ENCODE measurements at regions not wholly inside any gene's neighbourhood (a gene's known extent, or its start where the extent isn't known, plus 50 kb on each side); places are given as distances from the start of the nearest gene placed in this dataset.

DNA sequence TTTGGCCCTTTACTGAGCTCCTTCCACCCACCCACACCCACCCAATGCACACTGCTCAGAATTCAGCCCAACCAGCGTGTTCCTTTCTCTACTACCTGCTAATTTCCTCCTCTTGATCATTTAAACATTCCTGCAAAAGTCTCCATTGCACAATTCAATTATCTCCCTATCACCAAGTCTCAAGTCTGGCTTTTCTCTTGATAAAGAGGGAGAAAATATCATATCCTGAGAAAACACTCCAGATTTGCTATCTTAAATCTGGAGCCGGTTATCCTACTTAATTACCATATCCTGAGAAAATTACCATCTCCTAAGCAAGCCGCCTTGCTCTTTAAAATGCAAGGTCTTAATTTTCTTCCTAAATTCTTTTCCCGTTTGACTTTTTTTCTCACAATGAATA lies 505.5 kb downstream of the XPNPEP1 start:
- Mint-ChIP-seq H3K36me3 (ENCODE audit: low read depth) (no peaks in the 10 kb centered on the region), H3K4me1 (peaks cover 8% of the 10 kb centered on the region), H3K4me3 (no peak overlapping the region), H3K27ac (no peak overlapping the region), H3K9me3 (no peaks in the 10 kb centered on the region), H3K27me3 (ENCODE audit: insufficient read depth, low read depth, poor library complexity) (peaks cover 2% of the 10 kb centered on the region)
- no peak overlapping the region for H3K4me3 ChIP-seq
- no peaks in the 10 kb centered on the region; the same call in 1 of the 2 replicates for H3K9me2 ChIP-seq (ENCODE audit: insufficient read depth)
- peaks cover 8% of the 10 kb centered on the region; the same call in 1 of the 2 replicates for H3K4me1 ChIP-seq (ENCODE audit: insufficient read depth)
- no peak for ATAC-seq
- no peaks in the 10 kb centered on the region for H3F3A ChIP-seq (replicated peaks; ENCODE audit: low read depth)
- H4K20me1 ChIP-seq (replicated peaks; ENCODE audit: insufficient read depth) = no peaks in the 10 kb centered on the region
- no peak for TF ChIP-seq CREB1 (CRISPR knock-in tag; IDR thresholded peaks at IDR 0.05; ENCODE audit: low read depth)
- no peaks in the 10 kb centered on the region for H3K27me3 ChIP-seq (ENCODE audit: insufficient read depth)
- H3K36me3 ChIP-seq (ENCODE audit: insufficient read depth) = no peaks in the 10 kb centered on the region
- H3K79me2 ChIP-seq (replicated peaks; ENCODE audit: insufficient read depth) = no peaks in the 10 kb centered on the region
- H2AFZ ChIP-seq = no peak overlapping the region
- no peak overlapping the region for H3K27ac ChIP-seq (ENCODE audit: low read depth)
- H3K4me2 ChIP-seq = no peak overlapping the region
- DNase-seq (ENCODE audit: low spot score) = no peak

DNA sequence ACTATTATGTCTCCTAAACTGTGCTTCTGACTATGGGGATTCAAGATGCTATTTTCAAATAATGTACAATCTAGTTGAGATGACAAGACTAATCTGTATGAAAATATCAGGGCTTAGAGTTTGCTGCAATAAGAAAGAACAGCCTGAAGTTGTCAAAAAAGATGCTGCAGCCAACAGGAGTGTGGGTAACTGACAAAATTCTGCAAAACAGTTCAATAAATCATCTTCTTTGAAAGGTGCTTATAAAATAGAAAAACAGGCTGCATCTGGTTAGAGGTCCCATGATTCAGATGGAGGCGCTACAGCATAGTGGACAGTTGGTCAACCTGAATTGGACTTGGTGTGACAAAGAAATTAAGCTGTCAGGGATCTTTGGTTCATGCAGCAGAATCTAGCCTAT lies 511.0 kb downstream of the XPNPEP1 start:
- TF ChIP-seq, protein P1, sequence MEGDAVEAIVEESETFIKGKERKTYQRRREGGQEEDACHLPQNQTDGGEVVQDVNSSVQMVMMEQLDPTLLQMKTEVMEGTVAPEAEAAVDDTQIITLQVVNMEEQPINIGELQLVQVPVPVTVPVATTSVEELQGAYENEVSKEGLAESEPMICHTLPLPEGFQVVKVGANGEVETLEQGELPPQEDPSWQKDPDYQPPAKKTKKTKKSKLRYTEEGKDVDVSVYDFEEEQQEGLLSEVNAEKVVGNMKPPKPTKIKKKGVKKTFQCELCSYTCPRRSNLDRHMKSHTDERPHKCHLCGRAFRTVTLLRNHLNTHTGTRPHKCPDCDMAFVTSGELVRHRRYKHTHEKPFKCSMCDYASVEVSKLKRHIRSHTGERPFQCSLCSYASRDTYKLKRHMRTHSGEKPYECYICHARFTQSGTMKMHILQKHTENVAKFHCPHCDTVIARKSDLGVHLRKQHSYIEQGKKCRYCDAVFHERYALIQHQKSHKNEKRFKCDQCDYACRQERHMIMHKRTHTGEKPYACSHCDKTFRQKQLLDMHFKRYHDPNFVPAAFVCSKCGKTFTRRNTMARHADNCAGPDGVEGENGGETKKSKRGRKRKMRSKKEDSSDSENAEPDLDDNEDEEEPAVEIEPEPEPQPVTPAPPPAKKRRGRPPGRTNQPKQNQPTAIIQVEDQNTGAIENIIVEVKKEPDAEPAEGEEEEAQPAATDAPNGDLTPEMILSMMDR (conservative IDR thresholded peaks at IDR 0.05; ENCODE audit: low read depth in 2 of 2) = peak in 1 of 2 experiments; percentile 29; a peak in 2 of 4 replicates
- TF ChIP-seq POLR2AphosphoS5 (IDR thresholded peaks at IDR 0.05; ENCODE audit: low read depth) = no peak
- Histone ChIP-seq H3K9me2 (ENCODE audit: insufficient read depth) (no peaks in the 10 kb centered on the region), H3K4me2 (no peak overlapping the region), H3F3A (replicated peaks; ENCODE audit: low read depth) (no peaks in the 10 kb centered on the region), H3K79me2 (replicated peaks; ENCODE audit: insufficient read depth) (no peaks in the 10 kb centered on the region), H2AFZ (no peak overlapping the region), H4K20me1 (replicated peaks; ENCODE audit: insufficient read depth) (no peaks in the 10 kb centered on the region), H3K4me3 (no peak overlapping the region), H3K36me3 (ENCODE audit: insufficient read depth) (no peaks in the 10 kb centered on the region), H3K27me3 (ENCODE audit: insufficient read depth) (no peaks in the 10 kb centered on the region), H3K27ac (ENCODE audit: low read depth) (no peak overlapping the region), H3K4me1 (ENCODE audit: insufficient read depth) (no peaks in the 10 kb centered on the region)
- H3K4me3 Mint-ChIP-seq = no peak overlapping the region
- no peak overlapping the region for H3K27ac Mint-ChIP-seq
- H3K4me1 Mint-ChIP-seq = no peaks in the 10 kb centered on the region
- peaks cover 2% of the 10 kb centered on the region for H3K27me3 Mint-ChIP-seq (ENCODE audit: insufficient read depth, low read depth, poor library complexity)
- no peaks in the 10 kb centered on the region for H3K9me3 Mint-ChIP-seq
- ATAC-seq (no peak), DNase-seq (ENCODE audit: low spot score) (no peak)
- H3K36me3 Mint-ChIP-seq (ENCODE audit: low read depth) = no peaks in the 10 kb centered on the region

DNA sequence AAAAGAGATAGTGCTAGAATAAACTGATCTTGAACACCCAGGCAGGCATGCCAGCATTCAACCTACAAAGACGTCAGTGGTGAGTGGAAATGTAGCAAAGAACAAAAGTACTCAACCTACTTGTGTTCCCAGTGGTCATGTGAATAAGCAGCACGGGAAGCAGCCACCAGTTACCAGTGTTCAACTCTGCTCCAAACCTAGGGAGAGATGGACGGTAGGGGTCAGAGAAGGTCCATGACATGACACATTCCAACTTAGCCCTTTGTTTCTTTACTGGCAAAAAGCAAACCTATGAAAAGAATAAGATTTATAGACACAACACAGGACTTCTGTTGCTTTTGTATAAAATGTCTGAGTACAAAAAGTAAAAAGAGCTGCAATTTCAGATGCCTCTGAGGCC lies 511.4 kb downstream of the XPNPEP1 start:
- Histone ChIP-seq H4K20me1 (replicated peaks; ENCODE audit: insufficient read depth) (no peaks in the 10 kb centered on the region), H3K4me3 (no peak overlapping the region), H3K36me3 (ENCODE audit: insufficient read depth) (no peaks in the 10 kb centered on the region), H3F3A (replicated peaks; ENCODE audit: low read depth) (no peaks in the 10 kb centered on the region), H3K9me2 (ENCODE audit: insufficient read depth) (no peaks in the 10 kb centered on the region), H3K27ac (ENCODE audit: low read depth) (no peak overlapping the region), H2AFZ (no peak overlapping the region), H3K4me1 (ENCODE audit: insufficient read depth) (no peaks in the 10 kb centered on the region), H3K4me2 (no peak overlapping the region), H3K79me2 (replicated peaks; ENCODE audit: insufficient read depth) (no peaks in the 10 kb centered on the region), H3K27me3 (ENCODE audit: insufficient read depth) (no peaks in the 10 kb centered on the region)
- H3K36me3 Mint-ChIP-seq (ENCODE audit: low read depth) = no peaks in the 10 kb centered on the region
- H3K9me3 Mint-ChIP-seq = no peaks in the 10 kb centered on the region
- peaks cover 2% of the 10 kb centered on the region for H3K27me3 Mint-ChIP-seq (ENCODE audit: insufficient read depth, low read depth, poor library complexity)
- H3K4me3 Mint-ChIP-seq = no peak overlapping the region
- H3K27ac Mint-ChIP-seq = no peak overlapping the region
- ATAC-seq = no peak; the same call in 2 of the 3 replicates
- DNase-seq (ENCODE audit: low spot score) = no peak
- no peaks in the 10 kb centered on the region for H3K4me1 Mint-ChIP-seq
- TF ChIP-seq, protein P1 (conservative IDR thresholded peaks at IDR 0.05; ENCODE audit: low read depth in 2 of 2) = peak in 1 of 2 experiments; percentile 33; a peak in 1 of 4 replicates
- no peak for TF ChIP-seq POLR2AphosphoS5 (IDR thresholded peaks at IDR 0.05; ENCODE audit: low read depth)
- TF ChIP-seq EZH2phosphoT487 (IDR thresholded peaks at IDR 0.05; ENCODE audit: unreplicated experiment) = no peak
- no peak for TF ChIP-seq ZNF114 (CRISPR knock-in tag; IDR thresholded peaks at IDR 0.05)
- TF ChIP-seq EZH2 (IDR thresholded peaks at IDR 0.05; ENCODE audit: low read depth, unreplicated experiment) = no peak

Data from GM23338 (cell line).